ENCODE measurements at regions not wholly inside any gene's neighbourhood (a gene's known extent, or its start where the extent isn't known, plus 50 kb on each side); places are given as distances from the start of the nearest gene placed in this dataset.

DNA sequence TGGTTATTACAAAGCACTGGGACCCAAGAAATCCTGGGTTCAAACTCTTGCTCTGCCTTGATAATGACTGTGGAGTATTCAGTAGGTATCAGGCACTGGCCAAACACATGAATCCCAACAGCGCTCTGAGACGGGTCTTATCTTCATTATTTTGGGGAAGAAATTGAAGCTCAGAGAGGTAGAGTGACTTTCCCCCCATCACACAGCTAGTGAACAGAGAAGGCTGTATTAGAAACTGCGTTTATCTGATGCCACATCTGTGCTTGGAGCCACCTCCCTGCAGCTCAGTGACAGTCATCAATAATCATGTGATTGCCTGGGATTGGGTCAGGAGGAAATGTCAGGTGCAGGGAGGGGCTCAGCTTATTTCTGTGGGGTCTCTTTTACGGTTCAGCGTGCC is 225.4 kb upstream of the LHX5 start:
- no peaks in the 10 kb centered on the region for H3K36me3 ChIP-seq
- H3K4me1 ChIP-seq = no peaks in the 10 kb centered on the region
- H3K27ac ChIP-seq = no peak overlapping the region
- peaks cover 0 to 76% (median 51%) of the 10 kb centered on the region in 7 donors for H3K27me3 ChIP-seq
- H3K4me3 ChIP-seq = no peak overlapping the region
- intact Hi-C loops (cut with DNase I) = no loop called here
- no peak for ATAC-seq
- no peaks in the 10 kb centered on the region for H3K9me3 ChIP-seq
- TF ChIP-seq, protein P1, sequence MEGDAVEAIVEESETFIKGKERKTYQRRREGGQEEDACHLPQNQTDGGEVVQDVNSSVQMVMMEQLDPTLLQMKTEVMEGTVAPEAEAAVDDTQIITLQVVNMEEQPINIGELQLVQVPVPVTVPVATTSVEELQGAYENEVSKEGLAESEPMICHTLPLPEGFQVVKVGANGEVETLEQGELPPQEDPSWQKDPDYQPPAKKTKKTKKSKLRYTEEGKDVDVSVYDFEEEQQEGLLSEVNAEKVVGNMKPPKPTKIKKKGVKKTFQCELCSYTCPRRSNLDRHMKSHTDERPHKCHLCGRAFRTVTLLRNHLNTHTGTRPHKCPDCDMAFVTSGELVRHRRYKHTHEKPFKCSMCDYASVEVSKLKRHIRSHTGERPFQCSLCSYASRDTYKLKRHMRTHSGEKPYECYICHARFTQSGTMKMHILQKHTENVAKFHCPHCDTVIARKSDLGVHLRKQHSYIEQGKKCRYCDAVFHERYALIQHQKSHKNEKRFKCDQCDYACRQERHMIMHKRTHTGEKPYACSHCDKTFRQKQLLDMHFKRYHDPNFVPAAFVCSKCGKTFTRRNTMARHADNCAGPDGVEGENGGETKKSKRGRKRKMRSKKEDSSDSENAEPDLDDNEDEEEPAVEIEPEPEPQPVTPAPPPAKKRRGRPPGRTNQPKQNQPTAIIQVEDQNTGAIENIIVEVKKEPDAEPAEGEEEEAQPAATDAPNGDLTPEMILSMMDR (IDR thresholded peaks at IDR 0.05) = no peak
- WGBS, 2 donors = 63 to 70% methylated on average over 5 of the region's 5 CpGs
- no peak for DNase-seq

GRCh38 chr12:113693693-113694092 is 222.0 kb upstream of the LHX5 start:
- TF ChIP-seq, protein P1 (IDR thresholded peaks at IDR 0.05) = no peak
- Histone ChIP-seq H3K9me3 (no peaks in the 10 kb centered on the region), H3K27ac (no peak overlapping the region), H3K4me1 (no peaks in the 10 kb centered on the region), H3K27me3 (peaks cover 0 to 76% (median 59%) of the 10 kb centered on the region in 7 donors), H3K4me3 (no peak overlapping the region), H3K36me3 (no peaks in the 10 kb centered on the region)
- intact Hi-C loops (cut with DNase I) = no loop called here
- DNase-seq (no peak), ATAC-seq (no peak)
- 65 to 68% methylated on average over 8 of the region's 8 CpGs for WGBS, 2 donors

DNA sequence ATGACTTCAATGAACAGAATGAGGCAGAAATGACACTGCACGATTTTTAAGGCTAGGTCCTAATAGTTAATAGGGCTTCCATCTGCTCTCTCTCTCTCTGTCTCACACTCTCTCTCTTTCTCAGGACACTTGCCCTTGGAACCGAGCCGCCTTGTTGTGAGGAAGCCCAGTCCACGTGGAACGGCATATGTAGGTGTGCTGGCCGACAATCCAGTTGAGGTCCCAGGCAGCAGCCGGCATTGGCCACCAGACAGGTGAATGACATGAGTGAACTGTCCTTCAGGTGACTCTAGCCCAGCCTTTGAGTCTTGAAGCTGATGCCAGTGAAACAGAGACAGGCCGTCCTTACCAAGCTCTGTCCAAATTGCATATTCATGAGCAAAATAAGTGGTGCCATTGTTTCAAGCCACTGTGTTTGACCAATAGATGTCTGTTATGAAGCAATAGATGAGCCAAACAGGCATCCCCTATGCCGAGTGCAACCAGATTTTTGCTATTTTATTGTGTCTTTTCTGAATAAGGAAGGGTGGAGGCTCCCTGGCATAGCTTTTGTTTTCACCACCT is 217.5 kb upstream of the LHX5 start:
- Histone ChIP-seq H3K27me3 (peaks cover 0 to 61% (median 38%) of the 10 kb centered on the region in 7 donors), H3K36me3 (no peaks in the 10 kb centered on the region), H3K4me1 (no peaks in the 10 kb centered on the region), H3K9me3 (no peaks in the 10 kb centered on the region), H3K4me3 (no peak overlapping the region), H3K27ac (no peak overlapping the region)
- TF ChIP-seq, protein P1 (IDR thresholded peaks at IDR 0.05) = no peak
- intact Hi-C loops (cut with DNase I) = no loop called here
- ATAC-seq (no peak), DNase-seq (no peak)
- WGBS, 2 donors = 76 to 88% methylated on average over 9 of the region's 9 CpGs

GRCh38 chr12:113688313-113688712 is 216.6 kb upstream of the LHX5 start:
- peaks cover 0 to 55% (median 37%) of the 10 kb centered on the region in 7 donors for H3K27me3 ChIP-seq
- intact Hi-C loops (cut with DNase I) = no loop called here
- ATAC-seq = no peak
- TF ChIP-seq, protein P1 (IDR thresholded peaks at IDR 0.05) = no peak
- H3K27ac ChIP-seq = no peak overlapping the region
- 59 to 75% methylated on average over 5 of the region's 5 CpGs for WGBS, 2 donors
- no peak overlapping the region for H3K4me3 ChIP-seq
- no peak for DNase-seq
- H3K9me3 ChIP-seq = no peaks in the 10 kb centered on the region
- no peaks in the 10 kb centered on the region for H3K36me3 ChIP-seq
- no peaks in the 10 kb centered on the region for H3K4me1 ChIP-seq
